Mammary epithelial cell (primary cell): ENCODE measurements at regions not wholly inside any gene's neighbourhood (a gene's known extent, or its start where the extent isn't known, plus 50 kb on each side); places are given as distances from the start of the nearest gene placed in this dataset.

Experiments used
- EZH2 ChIP-seq: IDR thresholded peaks from 2 replicates; pipeline ENCODE4 v1.6.1; 2012; ENCODE audit warnings: low read length, inconsistent platforms, borderline replicate concordance
- TF ChIP-seq, protein P1 (sequence below), 2 donors: IDR thresholded peaks in 1 of 2; conservative IDR thresholded peaks in 1 of 2; 2 replicates each; pipeline ENCODE4 v1.5.1; 2011 to 2012; ENCODE audit warnings: inconsistent platforms in 2 of 2, low read length in 2 of 2, mild to moderate bottlenecking in 2 of 2, control low read depth in 1 of 2, low read depth in 1 of 2; ENCODE audit not compliant: insufficient read depth in 1 of 2; ENCODE audit errors: extremely low read depth in 1 of 2

DNA sequence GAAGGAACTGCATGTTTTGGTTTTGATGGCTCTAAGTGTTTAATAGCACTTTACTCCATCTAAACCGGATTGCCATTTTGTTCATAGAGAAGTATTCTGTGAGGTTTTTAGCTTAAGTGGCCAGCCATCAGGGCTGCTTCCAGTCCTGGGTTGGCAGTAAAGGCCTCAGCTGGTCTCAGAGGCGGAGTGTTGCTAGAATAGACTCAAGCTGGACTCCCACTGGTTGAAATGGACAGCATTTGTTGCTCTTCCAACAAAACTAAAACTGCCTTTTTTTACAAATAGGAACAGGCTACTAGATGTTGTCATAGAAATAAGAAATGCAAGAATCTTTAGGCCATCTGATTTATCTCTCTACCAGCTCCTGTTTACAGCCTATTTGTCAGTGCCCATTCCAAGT is 126.4 kb downstream of the MAIP1 start:
- TF ChIP-seq, protein P1, sequence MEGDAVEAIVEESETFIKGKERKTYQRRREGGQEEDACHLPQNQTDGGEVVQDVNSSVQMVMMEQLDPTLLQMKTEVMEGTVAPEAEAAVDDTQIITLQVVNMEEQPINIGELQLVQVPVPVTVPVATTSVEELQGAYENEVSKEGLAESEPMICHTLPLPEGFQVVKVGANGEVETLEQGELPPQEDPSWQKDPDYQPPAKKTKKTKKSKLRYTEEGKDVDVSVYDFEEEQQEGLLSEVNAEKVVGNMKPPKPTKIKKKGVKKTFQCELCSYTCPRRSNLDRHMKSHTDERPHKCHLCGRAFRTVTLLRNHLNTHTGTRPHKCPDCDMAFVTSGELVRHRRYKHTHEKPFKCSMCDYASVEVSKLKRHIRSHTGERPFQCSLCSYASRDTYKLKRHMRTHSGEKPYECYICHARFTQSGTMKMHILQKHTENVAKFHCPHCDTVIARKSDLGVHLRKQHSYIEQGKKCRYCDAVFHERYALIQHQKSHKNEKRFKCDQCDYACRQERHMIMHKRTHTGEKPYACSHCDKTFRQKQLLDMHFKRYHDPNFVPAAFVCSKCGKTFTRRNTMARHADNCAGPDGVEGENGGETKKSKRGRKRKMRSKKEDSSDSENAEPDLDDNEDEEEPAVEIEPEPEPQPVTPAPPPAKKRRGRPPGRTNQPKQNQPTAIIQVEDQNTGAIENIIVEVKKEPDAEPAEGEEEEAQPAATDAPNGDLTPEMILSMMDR (conservative IDR thresholded peaks at IDR 0.05 in 1 of 2, IDR thresholded peaks at IDR 0.05 in 1 of 2; ENCODE audit: extremely low read depth in 1 of 2, insufficient read depth in 1 of 2, low read depth in 1 of 2, low read length in 2 of 2) = no peak
- no peak for TF ChIP-seq EZH2
